Cardiac fibroblast (primary cell): ENCODE measurements at regions not wholly inside any gene's neighbourhood (a gene's known extent, or its start where the extent isn't known, plus 50 kb on each side); places are given as distances from the start of the nearest gene placed in this dataset.

Experiments
- DNase-seq, 2 donors: peaks; one replicate each; pipeline versions ENCODE4 v3.0.0 to v3.0.0-alpha.2; 2010; ENCODE audit warnings: low read depth in 2 of 2
- H3K4me3 ChIP-seq, 2 donors: replicated peaks in 1 of 2; 1 replicate in 1 of 2; 2 replicates in 1 of 2; pipeline ENCODE4 v1.5.1; 2011; ENCODE audit warnings: low read depth in 2 of 2, low read length in 2 of 2, mild to moderate bottlenecking in 2 of 2, moderate library complexity in 1 of 2
- CTCF ChIP-seq: IDR thresholded peaks from one replicate; pipeline ENCODE4 v1.5.1; 2011; ENCODE audit warnings: low read depth, mild to moderate bottlenecking, low read length, inconsistent platforms

GRCh38 chr15:69513450-69513960 is 60.9 kb downstream of the RPLP1 start:
- no peak overlapping the region for H3K4me3 ChIP-seq
- no peak for DNase-seq
- no peak for TF ChIP-seq CTCF

GRCh38 chr15:69513986-69514385 is 61.4 kb downstream of the RPLP1 start:
- DNase-seq, result no peak
- no peak for TF ChIP-seq CTCF
- H3K4me3 ChIP-seq, result no peak overlapping the region

- no peak for TF ChIP-seq CTCF
- DNase-seq, result no peak
- H3K4me3 ChIP-seq, result no peak overlapping the region
Measured at GRCh38 chr15:69515508-69515907, 62.9 kb downstream of the RPLP1 start.

- DNase-seq, result no peak
- no peak for TF ChIP-seq CTCF
- no peak overlapping the region for H3K4me3 ChIP-seq
Measured at GRCh38 chr15:69515926-69516325, 63.3 kb downstream of the RPLP1 start.

- no peak for TF ChIP-seq CTCF
- H3K4me3 ChIP-seq, result no peak overlapping the region
- DNase-seq, result no peak
Measured at GRCh38 chr15:69517052-69517451, 64.4 kb downstream of the RPLP1 start.

GRCh38 chr15:69518806-69519205 is 66.2 kb downstream of the RPLP1 start:
- no peak for DNase-seq
- H3K4me3 ChIP-seq, result no peak overlapping the region
- no peak for TF ChIP-seq CTCF

- no peak for TF ChIP-seq CTCF
- no peak for DNase-seq
- H3K4me3 ChIP-seq, result no peak overlapping the region
Measured at GRCh38 chr15:69520067-69520466, 67.4 kb downstream of the RPLP1 start.
